CD4-positive, alpha-beta memory T cell (primary cell): ENCODE measurements at regions not wholly inside any gene's neighbourhood (a gene's known extent, or its start where the extent isn't known, plus 50 kb on each side); places are given as distances from the start of the nearest gene placed in this dataset.

Experiments
- CTCF ChIA-PET: fragments of 350-600 bp; sonication (Branson Sonifier 250); formaldehyde crosslinking; loops from one replicate; lab custom pipeline; 2021; ENCODE audit warnings: inconsistent platforms; ENCODE audit not compliant: partially characterized antibody; lab: Charles Lee
- POLR2A ChIA-PET: fragments of 350-600 bp; sonication (Branson Sonifier 250); formaldehyde crosslinking; loops from one replicate; lab custom pipeline; 2021; ENCODE audit not compliant: partially characterized antibody; lab: Charles Lee
- DNase-seq, 5 donors: peaks; one replicate each; pipeline versions ENCODE4 v3.0.0 to v3.0.0-alpha.2; 2020 to 2022; ENCODE audit warnings: mixed read lengths in 1 of 5
- H3K27ac ChIP-seq: one replicate; pipeline ENCODE4 v1.7.0; 2013; ENCODE audit warnings: low read depth, low read length
- H3K27me3 ChIP-seq: 2 replicates; pipeline ENCODE4 v1.7.0; 2013; ENCODE audit warnings: mild to moderate bottlenecking, low read length, moderate library complexity; ENCODE audit not compliant: insufficient read depth
- H3K36me3 ChIP-seq: 2 replicates; pipeline ENCODE4 v1.7.0; 2013; ENCODE audit warnings: mild to moderate bottlenecking, low read length, moderate library complexity; ENCODE audit not compliant: insufficient read depth
- H3K4me1 ChIP-seq: 2 replicates; pipeline ENCODE4 v1.7.0; 2013; ENCODE audit warnings: mild to moderate bottlenecking, low read length, moderate library complexity; ENCODE audit not compliant: insufficient read depth
- H3K4me3 ChIP-seq, 2 donors: one replicate each; pipeline ENCODE4 v1.7.0; 2013; ENCODE audit warnings: low read length in 2 of 2, mild to moderate bottlenecking in 1 of 2
- H3K9me3 ChIP-seq, 2 donors: one replicate each; pipeline ENCODE4 v1.7.0; 2013; ENCODE audit warnings: low read length in 2 of 2, control low read depth in 1 of 2; ENCODE audit not compliant: control insufficient read depth in 1 of 2
- H3K27ac Mint-ChIP-seq, 7 donors: one replicate each; pipeline ENCODE4 v1.8.0; 2020 to 2021; ENCODE audit warnings: mixed read lengths in 7 of 7, mild to moderate bottlenecking in 6 of 7, inconsistent platforms in 3 of 7, moderate library complexity in 3 of 7
- H3K27me3 Mint-ChIP-seq, 2 donors: one replicate each; pipeline ENCODE4 v1.8.0; 2020 to 2021; ENCODE audit warnings: mixed read lengths in 2 of 2
- H3K36me3 Mint-ChIP-seq, 2 donors: one replicate each; pipeline ENCODE4 v1.8.0; 2020 to 2021; ENCODE audit warnings: mixed read lengths in 2 of 2, inconsistent platforms in 1 of 2, mild to moderate bottlenecking in 1 of 2
- H3K4me1 Mint-ChIP-seq, 4 donors: one replicate each; pipeline ENCODE4 v1.8.0; 2020 to 2021; ENCODE audit warnings: mixed read lengths in 4 of 4, mild to moderate bottlenecking in 1 of 4
- H3K4me3 Mint-ChIP-seq, 8 donors: one replicate each; pipeline ENCODE4 v1.8.0; 2020 to 2021; ENCODE audit warnings: mixed read lengths in 8 of 8, mild to moderate bottlenecking in 7 of 8, moderate library complexity in 6 of 8, inconsistent platforms in 3 of 8
- H3K9me3 Mint-ChIP-seq, 8 donors: one replicate each; pipeline ENCODE4 v1.8.0; 2020 to 2021; ENCODE audit warnings: mixed read lengths in 8 of 8, mild to moderate bottlenecking in 5 of 8, inconsistent platforms in 3 of 8, moderate library complexity in 1 of 8
- intact Hi-C: fragments of 100-400 bp; cut with micrococcal nuclease; formaldehyde crosslinking; loops from one replicate; pipeline ENCODE4 v1.15.1; 2023

DNA sequence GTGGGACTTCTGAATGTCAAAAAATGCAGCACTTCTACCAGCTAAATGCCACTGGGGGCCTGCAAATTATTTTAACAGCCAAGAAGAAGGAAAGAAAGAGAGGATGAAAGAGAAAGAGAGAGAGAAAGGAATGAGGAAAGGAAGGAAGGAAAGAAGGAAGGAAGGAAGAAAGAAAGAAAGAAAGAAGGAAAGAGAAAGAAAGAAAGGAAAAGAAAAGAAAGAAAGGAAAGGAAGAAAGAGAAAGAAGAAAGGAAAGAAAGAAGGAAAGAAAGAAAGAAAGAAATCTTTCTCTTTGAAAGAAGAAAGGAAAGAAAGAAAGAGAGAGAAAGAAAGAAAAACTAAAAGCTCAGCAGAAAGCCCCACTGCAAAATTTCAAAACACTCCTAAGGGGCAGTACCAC lies 69.2 kb upstream of the SV2C start:
- H3K27me3 Mint-ChIP-seq, result peaks cover 9 to 16% of the 10 kb centered on the region in 2 donors
- POLR2A ChIA-PET, result no interaction called here
- H3K4me1 ChIP-seq, result no peaks in the 10 kb centered on the region
- peaks cover 0 to 10% (median 0%) of the 10 kb centered on the region in 8 donors for H3K9me3 Mint-ChIP-seq
- H3K27ac ChIP-seq, result no peak overlapping the region
- H3K36me3 Mint-ChIP-seq, result no peaks in the 10 kb centered on the region
- no peak overlapping the region for H3K4me3 Mint-ChIP-seq
- H3K36me3 ChIP-seq, result no peaks in the 10 kb centered on the region
- H3K27me3 ChIP-seq, result no peaks in the 10 kb centered on the region
- intact Hi-C loops, result no loop called here
- no peaks in the 10 kb centered on the region for H3K4me1 Mint-ChIP-seq
- DNase-seq, result no peak
- H3K9me3 ChIP-seq, result no peaks in the 10 kb centered on the region
- H3K27ac Mint-ChIP-seq, result no peak overlapping the region
- H3K4me3 ChIP-seq, result no peak overlapping the region
- CTCF ChIA-PET, result no interaction called here

- no peak for DNase-seq
- Mint-ChIP-seq H3K9me3 (peaks cover 0 to 6% (median 0%) of the 10 kb centered on the region in 8 donors), H3K27ac (no peak overlapping the region), H3K27me3 (peaks cover 10 to 22% of the 10 kb centered on the region in 2 donors), H3K4me3 (no peak overlapping the region), H3K4me1 (no peaks in the 10 kb centered on the region), H3K36me3 (no peaks in the 10 kb centered on the region)
- intact Hi-C loops, result no loop called here
- H3K27me3 ChIP-seq, result no peaks in the 10 kb centered on the region
- no peak overlapping the region for H3K27ac ChIP-seq
- no peaks in the 10 kb centered on the region for H3K36me3 ChIP-seq
- no peaks in the 10 kb centered on the region for H3K9me3 ChIP-seq
- no peaks in the 10 kb centered on the region for H3K4me1 ChIP-seq
- no peak overlapping the region for H3K4me3 ChIP-seq
- ChIA-PET POLR2A (no interaction called here), CTCF (no interaction called here)
Observed at GRCh38 chr5:76007904-76008303, 75.3 kb upstream of the SV2C start.

- no peak for DNase-seq
- Histone ChIP-seq H3K27ac (no peak overlapping the region), H3K36me3 (no peaks in the 10 kb centered on the region), H3K27me3 (no peaks in the 10 kb centered on the region), H3K9me3 (no peaks in the 10 kb centered on the region), H3K4me1 (no peaks in the 10 kb centered on the region), H3K4me3 (no peak overlapping the region)
- Mint-ChIP-seq H3K27ac (no peak overlapping the region), H3K9me3 (peaks cover 0 to 27% (median 11%) of the 10 kb centered on the region in 8 donors), H3K36me3 (peaks cover 0 to 3% of the 10 kb centered on the region in 2 donors), H3K4me3 (no peak overlapping the region), H3K4me1 (no peaks in the 10 kb centered on the region), H3K27me3 (peaks cover 11 to 16% of the 10 kb centered on the region in 2 donors)
- CTCF ChIA-PET, result interaction anchor here (0.6 kb wide), 1 partner anchor 598 kb away, joined by 3 read pairs; no protein-coding TSS in a partner anchor
- intact Hi-C loops, result no loop called here
- POLR2A ChIA-PET, result no interaction called here
Observed at GRCh38 chr5:76000582-76000981, 82.6 kb upstream of the SV2C start.

DNA sequence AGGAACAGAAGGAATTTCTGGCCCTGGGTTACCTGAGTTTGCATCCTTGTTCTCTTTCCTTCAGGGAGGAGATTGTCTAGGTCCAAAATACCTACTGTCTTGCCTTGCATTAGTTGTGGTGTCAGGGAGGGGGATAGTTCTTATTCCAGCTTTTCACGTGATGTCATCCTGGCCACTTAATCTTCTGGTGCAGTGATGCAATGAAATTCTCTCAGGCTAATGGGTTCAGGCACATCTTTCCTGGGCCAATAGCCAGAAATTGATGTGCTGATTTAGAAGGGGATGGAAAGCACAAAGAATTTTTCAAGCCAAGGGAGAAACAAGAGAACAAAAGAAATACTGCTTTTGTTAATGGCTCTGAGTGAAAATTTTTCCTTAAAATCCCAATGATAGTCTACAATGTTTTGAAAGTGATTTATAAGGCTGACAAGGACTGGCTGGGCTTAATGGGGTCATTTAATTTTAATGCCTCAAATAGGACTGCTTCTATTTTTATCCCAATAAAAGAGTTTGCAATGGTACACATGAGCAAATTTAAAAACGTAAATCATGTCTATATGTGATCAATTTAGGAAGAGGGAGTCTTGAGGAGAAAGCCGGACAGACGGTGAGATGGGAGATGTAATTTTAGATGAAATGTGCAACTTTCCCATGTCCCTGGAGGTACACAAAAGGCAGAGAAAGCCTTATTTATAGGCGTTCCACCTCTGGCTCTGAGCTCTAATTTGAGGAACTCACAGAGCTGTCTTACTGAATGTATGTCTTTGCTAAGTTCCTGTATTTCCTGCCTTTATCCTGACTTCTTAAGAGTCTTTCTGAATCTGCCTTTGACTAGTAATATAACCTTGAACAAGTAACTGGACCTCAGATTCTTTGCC lies 89.3 kb upstream of the SV2C start:
- ChIA-PET CTCF (interaction anchor here (1.0 kb wide), 1 partner anchor 8 kb away, joined by 3 read pairs; no protein-coding TSS in a partner anchor), POLR2A (no interaction called here)
- peaks cover 8 to 12% of the 10 kb centered on the region in 2 donors for H3K27me3 Mint-ChIP-seq
- intact Hi-C loops, result no loop called here
- H3K4me3 Mint-ChIP-seq, result no peak overlapping the region
- Histone ChIP-seq H3K4me3 (no peak overlapping the region), H3K9me3 (no peaks in the 10 kb centered on the region), H3K27me3 (no peaks in the 10 kb centered on the region), H3K4me1 (no peaks in the 10 kb centered on the region), H3K36me3 (no peaks in the 10 kb centered on the region), H3K27ac (no peak overlapping the region)
- no peak for DNase-seq
- peaks cover 0 to 3% of the 10 kb centered on the region in 2 donors for H3K36me3 Mint-ChIP-seq
- peaks cover 0 to 25% (median 12%) of the 10 kb centered on the region in 8 donors for H3K9me3 Mint-ChIP-seq
- no peaks in the 10 kb centered on the region for H3K4me1 Mint-ChIP-seq
- H3K27ac Mint-ChIP-seq, result no peak overlapping the region

DNA sequence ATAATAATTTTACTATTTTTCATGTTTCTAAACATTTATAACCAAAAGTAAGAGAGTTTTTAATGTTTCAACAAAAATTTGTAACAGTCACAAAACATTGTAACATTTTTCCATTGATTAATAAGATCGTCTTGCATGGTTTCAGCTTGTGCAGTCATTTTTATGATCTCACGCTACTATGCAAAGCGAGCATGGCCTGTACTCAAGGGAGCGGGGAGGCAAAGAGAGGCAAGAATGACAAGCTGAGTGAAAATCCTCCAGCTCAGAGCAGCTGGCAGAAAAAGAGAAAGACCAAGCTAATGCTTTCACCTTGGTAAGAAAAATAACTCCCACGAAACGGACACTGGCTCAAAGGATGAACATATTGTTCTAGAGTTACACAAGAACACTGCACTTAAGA lies 90.0 kb upstream of the SV2C start:
- peaks cover 10 to 11% of the 10 kb centered on the region in 2 donors for H3K27me3 Mint-ChIP-seq
- intact Hi-C loops, result no loop called here
- Histone ChIP-seq H3K36me3 (no peaks in the 10 kb centered on the region), H3K4me3 (no peak overlapping the region), H3K27me3 (no peaks in the 10 kb centered on the region), H3K27ac (no peak overlapping the region), H3K4me1 (no peaks in the 10 kb centered on the region), H3K9me3 (no peaks in the 10 kb centered on the region)
- peaks cover 0 to 18% (median 8%) of the 10 kb centered on the region in 8 donors for H3K9me3 Mint-ChIP-seq
- peaks cover 0 to 3% of the 10 kb centered on the region in 2 donors for H3K36me3 Mint-ChIP-seq
- no peak overlapping the region for H3K4me3 Mint-ChIP-seq
- H3K27ac Mint-ChIP-seq, result no peak overlapping the region
- ChIA-PET CTCF (no interaction called here), POLR2A (no interaction called here)
- no peaks in the 10 kb centered on the region for H3K4me1 Mint-ChIP-seq
- no peak for DNase-seq

- Mint-ChIP-seq H3K4me3 (no peak overlapping the region), H3K27me3 (peaks cover 10 to 11% of the 10 kb centered on the region in 2 donors), H3K9me3 (peaks cover 0 to 17% (median 8%) of the 10 kb centered on the region in 8 donors), H3K4me1 (no peaks in the 10 kb centered on the region), H3K36me3 (peaks cover 0 to 3% of the 10 kb centered on the region in 2 donors), H3K27ac (no peak overlapping the region)
- H3K27ac ChIP-seq, result no peak overlapping the region
- no peaks in the 10 kb centered on the region for H3K27me3 ChIP-seq
- ChIA-PET POLR2A (no interaction called here), CTCF (no interaction called here)
- H3K36me3 ChIP-seq, result no peaks in the 10 kb centered on the region
- intact Hi-C loops, result no loop called here
- no peaks in the 10 kb centered on the region for H3K9me3 ChIP-seq
- H3K4me3 ChIP-seq, result no peak overlapping the region
- no peaks in the 10 kb centered on the region for H3K4me1 ChIP-seq
- no peak for DNase-seq
Observed at GRCh38 chr5:75992753-75993152, 90.4 kb upstream of the SV2C start.

GRCh38 chr5:75985077-75985476 lies 98.1 kb upstream of the SV2C start:
- H3K9me3 ChIP-seq, result no peaks in the 10 kb centered on the region
- intact Hi-C loops, result no loop called here

More at GRCh38 chr5:75985077-75985476, 98.1 kb upstream of the SV2C start:
- Histone ChIP-seq H3K4me3 (no peak overlapping the region), H3K27ac (no peak overlapping the region), H3K27me3 (no peaks in the 10 kb centered on the region), H3K4me1 (no peaks in the 10 kb centered on the region), H3K36me3 (no peaks in the 10 kb centered on the region)
- peaks cover 2 to 7% of the 10 kb centered on the region in 2 donors for H3K27me3 Mint-ChIP-seq
- no peaks in the 10 kb centered on the region for H3K9me3 Mint-ChIP-seq
- DNase-seq, result no peak
- no peaks in the 10 kb centered on the region for H3K4me1 Mint-ChIP-seq
- CTCF ChIA-PET, result interaction anchor here (0.9 kb wide), 1 partner anchor 9 kb away, joined by 3 read pairs; no protein-coding TSS in a partner anchor
- no peak overlapping the region for H3K4me3 Mint-ChIP-seq
- POLR2A ChIA-PET, result no interaction called here
- H3K36me3 Mint-ChIP-seq, result no peaks in the 10 kb centered on the region
- H3K27ac Mint-ChIP-seq, result no peak overlapping the region
